ENCODE measurements at regions not wholly inside any gene's neighbourhood (a gene's known extent, or its start where the extent isn't known, plus 50 kb on each side); places are given as distances from the start of the nearest gene placed in this dataset.
"Not testable (repeated sequence)": the region's sequence is repeated elsewhere in the genome, so short reads cannot be mapped to it uniquely, and the experiment has no call there.

DNA sequence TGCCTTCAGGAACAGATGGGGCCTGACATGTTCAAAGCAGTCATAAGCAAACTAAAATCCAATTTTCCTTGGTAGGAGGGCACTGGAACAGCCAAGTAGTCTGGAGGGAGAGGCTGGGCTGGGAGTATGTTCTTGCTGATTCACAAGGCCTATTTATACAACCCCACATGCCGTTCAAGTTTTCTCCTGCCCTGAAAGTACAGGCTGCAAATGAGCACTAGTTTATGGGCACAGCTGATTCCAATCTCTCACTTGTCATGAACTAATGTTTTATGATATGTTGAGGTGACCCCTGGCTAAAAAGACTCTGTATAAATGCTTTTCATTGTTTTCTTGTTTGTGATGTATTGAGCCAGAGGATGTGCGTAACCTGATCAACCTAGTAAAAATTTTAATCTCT lies 183.4 kb upstream of the SRD5A2 start:
- no peaks in the 10 kb centered on the region for H3K9me3 ChIP-seq (ENCODE audit: insufficient read depth, low read depth, low read length)
- no peak overlapping the region for H3K4me3 ChIP-seq (ENCODE audit: insufficient read depth, low read depth, low read length)
- no peak for DNase-seq (ENCODE audit: low read depth)
- Mint-ChIP-seq H3K27me3 (ENCODE audit: low read depth, unreplicated experiment) (no peaks in the 10 kb centered on the region), H3K4me3 (ENCODE audit: unreplicated experiment) (no peak overlapping the region), H3K27ac (ENCODE audit: unreplicated experiment) (no peak overlapping the region), H3K4me1 (ENCODE audit: low read depth, unreplicated experiment) (no peaks in the 10 kb centered on the region), H3K36me3 (ENCODE audit: low read depth, unreplicated experiment) (no peaks in the 10 kb centered on the region), H3K9me3 (ENCODE audit: unreplicated experiment) (peaks cover 8% of the 10 kb centered on the region)
- no peak overlapping the region for H3K9ac ChIP-seq (ENCODE audit: low read length)
- no peak overlapping the region for H3K27ac ChIP-seq (ENCODE audit: low read depth, low read length)
- H2AFZ ChIP-seq (ENCODE audit: low read depth, low read length), result no peak overlapping the region
- no peak for FAIRE-seq
- H3K27me3 ChIP-seq (ENCODE audit: insufficient read depth, low read length), result no peaks in the 10 kb centered on the region
- H3K4me2 ChIP-seq (ENCODE audit: low read length), result no peak overlapping the region
- TF ChIP-seq EZH2 (IDR thresholded peaks at IDR 0.05; ENCODE audit: insufficient read depth, low read length), result no peak
- TF ChIP-seq, protein P1, sequence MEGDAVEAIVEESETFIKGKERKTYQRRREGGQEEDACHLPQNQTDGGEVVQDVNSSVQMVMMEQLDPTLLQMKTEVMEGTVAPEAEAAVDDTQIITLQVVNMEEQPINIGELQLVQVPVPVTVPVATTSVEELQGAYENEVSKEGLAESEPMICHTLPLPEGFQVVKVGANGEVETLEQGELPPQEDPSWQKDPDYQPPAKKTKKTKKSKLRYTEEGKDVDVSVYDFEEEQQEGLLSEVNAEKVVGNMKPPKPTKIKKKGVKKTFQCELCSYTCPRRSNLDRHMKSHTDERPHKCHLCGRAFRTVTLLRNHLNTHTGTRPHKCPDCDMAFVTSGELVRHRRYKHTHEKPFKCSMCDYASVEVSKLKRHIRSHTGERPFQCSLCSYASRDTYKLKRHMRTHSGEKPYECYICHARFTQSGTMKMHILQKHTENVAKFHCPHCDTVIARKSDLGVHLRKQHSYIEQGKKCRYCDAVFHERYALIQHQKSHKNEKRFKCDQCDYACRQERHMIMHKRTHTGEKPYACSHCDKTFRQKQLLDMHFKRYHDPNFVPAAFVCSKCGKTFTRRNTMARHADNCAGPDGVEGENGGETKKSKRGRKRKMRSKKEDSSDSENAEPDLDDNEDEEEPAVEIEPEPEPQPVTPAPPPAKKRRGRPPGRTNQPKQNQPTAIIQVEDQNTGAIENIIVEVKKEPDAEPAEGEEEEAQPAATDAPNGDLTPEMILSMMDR (IDR thresholded peaks at IDR 0.05; ENCODE audit: insufficient read depth, low read depth, low read length), result no peak
- no peaks in the 10 kb centered on the region for H3K4me1 ChIP-seq (ENCODE audit: insufficient read depth, low read length)
- H3K79me2 ChIP-seq (ENCODE audit: insufficient read depth, low read length), result no peaks in the 10 kb centered on the region
- H4K20me1 ChIP-seq (ENCODE audit: insufficient read depth, low read length), result no peaks in the 10 kb centered on the region
- H3K36me3 ChIP-seq (ENCODE audit: insufficient read depth, low read length), result no peaks in the 10 kb centered on the region

DNA sequence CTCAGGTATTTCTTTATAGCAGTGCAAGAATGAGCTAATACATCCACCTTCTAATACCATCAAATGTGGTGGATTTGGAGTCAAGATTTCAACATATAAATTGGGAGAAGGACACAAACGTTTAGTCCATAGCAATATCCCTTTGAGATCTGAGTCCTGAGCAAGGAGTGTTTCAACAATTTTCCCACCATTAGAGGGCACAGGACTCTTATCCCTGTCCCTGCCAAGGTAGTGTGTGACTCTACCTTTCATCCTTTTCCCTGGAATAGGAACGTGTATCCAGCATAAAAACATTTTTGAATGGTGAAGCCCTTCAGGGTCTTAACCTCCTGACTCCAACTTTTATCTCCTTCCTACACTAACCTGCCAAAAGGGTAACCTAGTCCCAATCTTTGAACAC lies 181.3 kb upstream of the SRD5A2 start:
- Mint-ChIP-seq H3K27ac (ENCODE audit: unreplicated experiment) (no peak overlapping the region), H3K4me1 (ENCODE audit: low read depth, unreplicated experiment) (no peaks in the 10 kb centered on the region), H3K27me3 (ENCODE audit: low read depth, unreplicated experiment) (no peaks in the 10 kb centered on the region), H3K36me3 (ENCODE audit: low read depth, unreplicated experiment) (no peaks in the 10 kb centered on the region), H3K4me3 (ENCODE audit: unreplicated experiment) (no peak overlapping the region), H3K9me3 (ENCODE audit: unreplicated experiment) (peaks cover 8% of the 10 kb centered on the region)
- Histone ChIP-seq H3K9ac (ENCODE audit: low read length) (no peak overlapping the region), H3K9me3 (ENCODE audit: insufficient read depth, low read depth, low read length) (no peaks in the 10 kb centered on the region), H3K79me2 (ENCODE audit: insufficient read depth, low read length) (no peaks in the 10 kb centered on the region), H3K36me3 (ENCODE audit: insufficient read depth, low read length) (no peaks in the 10 kb centered on the region), H2AFZ (ENCODE audit: low read depth, low read length) (no peak overlapping the region), H3K27ac (ENCODE audit: low read depth, low read length) (no peak overlapping the region), H3K4me3 (ENCODE audit: insufficient read depth, low read depth, low read length) (no peak overlapping the region), H3K4me2 (ENCODE audit: low read length) (no peak overlapping the region), H3K4me1 (ENCODE audit: insufficient read depth, low read length) (no peaks in the 10 kb centered on the region), H3K27me3 (ENCODE audit: insufficient read depth, low read length) (no peaks in the 10 kb centered on the region), H4K20me1 (ENCODE audit: insufficient read depth, low read length) (no peaks in the 10 kb centered on the region)
- TF ChIP-seq, protein P1 (IDR thresholded peaks at IDR 0.05; ENCODE audit: insufficient read depth, low read depth, low read length), result no peak
- TF ChIP-seq EZH2 (IDR thresholded peaks at IDR 0.05; ENCODE audit: insufficient read depth, low read length), result no peak
- FAIRE-seq (no peak), DNase-seq (ENCODE audit: low read depth) (no peak)

DNA sequence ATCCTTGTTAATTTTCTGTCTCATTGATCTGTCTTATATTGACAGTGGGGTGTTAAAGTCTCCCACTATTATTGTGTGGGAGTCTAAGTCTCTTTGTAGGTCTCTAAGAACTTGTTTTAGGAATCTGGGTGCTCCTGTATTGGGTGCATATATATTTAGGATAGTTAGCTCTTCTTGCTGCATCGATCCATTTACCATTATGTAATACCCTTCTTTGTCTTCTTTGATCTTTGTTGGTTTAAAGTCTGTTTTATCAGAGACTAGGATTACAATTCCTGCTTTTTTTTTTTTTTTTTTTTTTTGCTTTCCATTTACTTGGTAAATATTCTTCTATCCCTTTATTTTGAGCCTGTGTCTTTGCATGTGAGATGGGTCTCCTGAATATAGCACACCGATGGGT lies 176.6 kb upstream of the SRD5A2 start:
- not testable (repeated sequence) for H3K79me2 ChIP-seq (ENCODE audit: insufficient read depth, low read length); H4K20me1 ChIP-seq (ENCODE audit: insufficient read depth, low read length); DNase-seq (ENCODE audit: low read depth); H3K27me3 ChIP-seq (ENCODE audit: insufficient read depth, low read length); H3K4me1 ChIP-seq (ENCODE audit: insufficient read depth, low read length); H3K27me3 Mint-ChIP-seq (ENCODE audit: low read depth, unreplicated experiment); H3K27ac ChIP-seq (ENCODE audit: low read depth, low read length); H2AFZ ChIP-seq (ENCODE audit: low read depth, low read length); H3K9me3 ChIP-seq (ENCODE audit: insufficient read depth, low read depth, low read length); H3K27ac Mint-ChIP-seq (ENCODE audit: unreplicated experiment); H3K36me3 Mint-ChIP-seq (ENCODE audit: low read depth, unreplicated experiment); H3K36me3 ChIP-seq (ENCODE audit: insufficient read depth, low read length); H3K4me3 ChIP-seq (ENCODE audit: insufficient read depth, low read depth, low read length); FAIRE-seq; H3K9me3 Mint-ChIP-seq (ENCODE audit: unreplicated experiment); H3K9ac ChIP-seq (ENCODE audit: low read length); H3K4me1 Mint-ChIP-seq (ENCODE audit: low read depth, unreplicated experiment); H3K4me2 ChIP-seq (ENCODE audit: low read length); H3K4me3 Mint-ChIP-seq (ENCODE audit: unreplicated experiment)

DNA sequence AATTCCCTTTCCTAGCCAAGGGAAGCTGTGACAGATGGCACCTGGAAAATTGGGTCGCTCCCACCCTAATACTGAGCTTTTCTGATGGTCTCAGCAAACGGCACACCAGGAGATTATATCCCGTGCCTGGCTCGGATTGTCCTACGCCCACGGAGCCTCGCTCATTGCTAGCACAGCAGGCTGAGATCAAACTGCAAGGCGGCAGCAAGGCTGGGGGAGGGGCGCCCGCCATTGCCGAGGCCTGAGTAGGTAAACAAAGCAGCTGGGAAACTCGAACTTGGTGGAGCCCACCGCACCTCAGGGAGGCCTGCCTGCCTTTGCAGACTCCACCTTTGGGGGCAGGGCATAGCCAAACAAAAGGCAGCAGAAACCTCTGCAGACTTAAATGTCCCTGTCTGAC lies 168.0 kb upstream of the SRD5A2 start:
- not testable (repeated sequence) for H3K4me3 ChIP-seq (ENCODE audit: insufficient read depth, low read depth, low read length); H3K9me3 ChIP-seq (ENCODE audit: insufficient read depth, low read depth, low read length); H3K36me3 Mint-ChIP-seq (ENCODE audit: low read depth, unreplicated experiment); H3K27me3 ChIP-seq (ENCODE audit: insufficient read depth, low read length); DNase-seq (ENCODE audit: low read depth); H3K27me3 Mint-ChIP-seq (ENCODE audit: low read depth, unreplicated experiment); H3K4me2 ChIP-seq (ENCODE audit: low read length); H4K20me1 ChIP-seq (ENCODE audit: insufficient read depth, low read length); H3K27ac ChIP-seq (ENCODE audit: low read depth, low read length); H3K4me1 ChIP-seq (ENCODE audit: insufficient read depth, low read length); H3K36me3 ChIP-seq (ENCODE audit: insufficient read depth, low read length); H3K4me1 Mint-ChIP-seq (ENCODE audit: low read depth, unreplicated experiment); FAIRE-seq; H2AFZ ChIP-seq (ENCODE audit: low read depth, low read length); H3K27ac Mint-ChIP-seq (ENCODE audit: unreplicated experiment); H3K79me2 ChIP-seq (ENCODE audit: insufficient read depth, low read length); H3K9ac ChIP-seq (ENCODE audit: low read length); H3K4me3 Mint-ChIP-seq (ENCODE audit: unreplicated experiment)
- peaks cover 10% of the 10 kb centered on the region for H3K9me3 Mint-ChIP-seq (ENCODE audit: unreplicated experiment)
